WTC11 (cell line): ENCODE measurements at regions not wholly inside any gene's neighbourhood (a gene's known extent, or its start where the extent isn't known, plus 50 kb on each side); places are given as distances from the start of the nearest gene placed in this dataset.

Experiments used
- ATAC-seq: fragments of 200-7000 bp; cut with Tn5 transposase; 2 replicates; pipeline ENCODE4 v1.10.0; 2021; ENCODE audit warnings: mild to moderate bottlenecking, moderate library complexity
- CTCF ChIA-PET: fragments of 300-600 bp; sonication (Branson Sonifier 250); formaldehyde crosslinking; loops from one replicate; lab custom pipeline; 2021; ENCODE audit warnings: antibody characterized with exemption; lab: Charles Lee
- POLR2A ChIA-PET: fragments of 350-600 bp; sonication (Branson Sonifier 250); formaldehyde crosslinking; loops from one replicate; lab custom pipeline; 2021; ENCODE audit warnings: antibody characterized with exemption; lab: Charles Lee
- DNase-seq: peaks from one replicate; pipeline ENCODE4 v3.0.0; 2021; ENCODE audit warnings: low spot score
- H3K27ac Mint-ChIP-seq: 2 replicates; pipeline ENCODE4 v1.8.0; 2021; ENCODE audit warnings: mixed read lengths
- H3K27me3 Mint-ChIP-seq: 2 replicates; pipeline ENCODE4 v1.8.0; 2021; ENCODE audit warnings: low read depth, mild to moderate bottlenecking, moderate library complexity, mixed read lengths
- H3K36me3 Mint-ChIP-seq: 2 replicates; pipeline ENCODE4 v1.8.0; 2021; ENCODE audit warnings: mixed read lengths
- H3K4me1 Mint-ChIP-seq: 2 replicates; pipeline ENCODE4 v1.8.0; 2022; ENCODE audit warnings: mixed read lengths
- H3K4me3 Mint-ChIP-seq: 2 replicates; pipeline ENCODE4 v1.8.0; 2021; ENCODE audit warnings: mild to moderate bottlenecking, moderate library complexity, mixed read lengths
- H3K9me3 Mint-ChIP-seq: 2 replicates; pipeline ENCODE4 v1.8.0; 2021; ENCODE audit warnings: mixed read lengths
- ATF2 ChIP-seq: sonication (generic); formaldehyde crosslinking; IDR thresholded peaks from 2 replicates; pipeline ENCODE4 v1.8.1; 2022; ENCODE audit warnings: low read depth, missing genetic modification reagents, borderline replicate concordance
- CREB1 ChIP-seq: sonication (generic); formaldehyde crosslinking; IDR thresholded peaks from 2 replicates; pipeline ENCODE4 v1.8.0; 2023; ENCODE audit warnings: mild to moderate bottlenecking, missing genetic modification reagents
- CREM ChIP-seq: sonication (generic); formaldehyde crosslinking; IDR thresholded peaks from 2 replicates; pipeline ENCODE4 v1.8.1; 2022; ENCODE audit warnings: mild to moderate bottlenecking, missing genetic modification reagents, moderate library complexity
- CTCF ChIP-seq: fragments of 200-600 bp; IDR thresholded peaks from 2 replicates; pipeline ENCODE4 v1.8.0; 2022; ENCODE audit warnings: antibody characterized with exemption
- FOXJ3 ChIP-seq: sonication (generic); formaldehyde crosslinking; IDR thresholded peaks from 2 replicates; pipeline ENCODE4 v1.9.0; 2021; ENCODE audit warnings: missing genetic modification reagents, mild to moderate bottlenecking, borderline replicate concordance
- FOXP1 ChIP-seq: sonication (generic); formaldehyde crosslinking; IDR thresholded peaks from 2 replicates; pipeline ENCODE4 v1.8.0; 2022; ENCODE audit warnings: missing genetic modification reagents, mild to moderate bottlenecking, moderate library complexity, borderline replicate concordance
- KAT7 ChIP-seq: sonication (generic); formaldehyde crosslinking; IDR thresholded peaks from 2 replicates; pipeline ENCODE4 v1.8.1; 2023; ENCODE audit warnings: missing genetic modification reagents, mild to moderate bottlenecking, borderline replicate concordance
- MYBL2 ChIP-seq: sonication (generic); formaldehyde crosslinking; IDR thresholded peaks from 2 replicates; pipeline ENCODE4 v1.8.1; 2023; ENCODE audit warnings: mild to moderate bottlenecking, moderate library complexity, missing genetic modification reagents
- NR2C2 ChIP-seq: sonication (generic); formaldehyde crosslinking; IDR thresholded peaks from 2 replicates; pipeline ENCODE4 v1.8.0; 2022; ENCODE audit warnings: mild to moderate bottlenecking, missing genetic modification reagents
- PRRX2 ChIP-seq: fragments of 250-450 bp; sonication (Bioruptor Pico); IDR thresholded peaks from 2 replicates; pipeline ENCODE4 v1.8.0; 2021; ENCODE audit warnings: mild to moderate bottlenecking
- RORB ChIP-seq: fragments of 250-450 bp; sonication (Bioruptor Pico); IDR thresholded peaks from 2 replicates; pipeline ENCODE4 v1.9.0; 2021; ENCODE audit warnings: mild to moderate bottlenecking
- TEAD1 ChIP-seq: sonication (generic); formaldehyde crosslinking; IDR thresholded peaks from 2 replicates; pipeline ENCODE4 v1.8.0; 2022; ENCODE audit warnings: mild to moderate bottlenecking, missing genetic modification reagents
- TEAD4 ChIP-seq: sonication (generic); formaldehyde crosslinking; IDR thresholded peaks from 2 replicates; pipeline ENCODE4 v1.8.0; 2022; ENCODE audit warnings: mild to moderate bottlenecking, missing genetic modification reagents
- USF1 ChIP-seq: sonication (generic); formaldehyde crosslinking; IDR thresholded peaks from 2 replicates; pipeline ENCODE4 v1.8.0; 2022; ENCODE audit warnings: mild to moderate bottlenecking, missing genetic modification reagents
- ZNF138 ChIP-seq: sonication (generic); formaldehyde crosslinking; conservative IDR thresholded peaks from 2 replicates; pipeline ENCODE4 v1.8.1; 2022; ENCODE audit warnings: mild to moderate bottlenecking, moderate library complexity, missing genetic modification reagents
- ZNF263 ChIP-seq: sonication (generic); formaldehyde crosslinking; IDR thresholded peaks from 2 replicates; pipeline ENCODE4 v1.8.1; 2022; ENCODE audit warnings: low read depth, mild to moderate bottlenecking, moderate library complexity, missing genetic modification reagents
- ZNF317 ChIP-seq: sonication (generic); formaldehyde crosslinking; IDR thresholded peaks from 2 replicates; pipeline ENCODE4 v1.8.1; 2023; ENCODE audit warnings: low read depth, mild to moderate bottlenecking, moderate library complexity, missing genetic modification reagents, borderline replicate concordance
- ZNF512 ChIP-seq: sonication (generic); formaldehyde crosslinking; IDR thresholded peaks from 2 replicates; pipeline ENCODE4 v1.8.1; 2022; ENCODE audit warnings: missing genetic modification reagents, borderline replicate concordance
- TF ChIP-seq, protein P1 (sequence below): fragments of 250-450 bp; sonication (Bioruptor Pico); conservative IDR thresholded peaks from 2 replicates; pipeline ENCODE4 v1.9.0; 2021; ENCODE audit warnings: mild to moderate bottlenecking
- TF ChIP-seq, protein P2 (sequence below): sonication (generic); formaldehyde crosslinking; IDR thresholded peaks from 2 replicates; pipeline ENCODE4 v1.8.0; 2022; ENCODE audit warnings: mild to moderate bottlenecking, missing genetic modification reagents
- TF ChIP-seq, protein P3 (sequence below): sonication (generic); formaldehyde crosslinking; IDR thresholded peaks from 2 replicates; pipeline ENCODE4 v1.8.1; 2022; ENCODE audit warnings: mild to moderate bottlenecking, missing genetic modification reagents, moderate library complexity, borderline replicate concordance
- TF ChIP-seq, protein P4 (sequence below): fragments of 250-450 bp; sonication (Bioruptor Pico); IDR thresholded peaks from 2 replicates; pipeline ENCODE4 v1.9.0; 2021; ENCODE audit warnings: mild to moderate bottlenecking

DNA sequence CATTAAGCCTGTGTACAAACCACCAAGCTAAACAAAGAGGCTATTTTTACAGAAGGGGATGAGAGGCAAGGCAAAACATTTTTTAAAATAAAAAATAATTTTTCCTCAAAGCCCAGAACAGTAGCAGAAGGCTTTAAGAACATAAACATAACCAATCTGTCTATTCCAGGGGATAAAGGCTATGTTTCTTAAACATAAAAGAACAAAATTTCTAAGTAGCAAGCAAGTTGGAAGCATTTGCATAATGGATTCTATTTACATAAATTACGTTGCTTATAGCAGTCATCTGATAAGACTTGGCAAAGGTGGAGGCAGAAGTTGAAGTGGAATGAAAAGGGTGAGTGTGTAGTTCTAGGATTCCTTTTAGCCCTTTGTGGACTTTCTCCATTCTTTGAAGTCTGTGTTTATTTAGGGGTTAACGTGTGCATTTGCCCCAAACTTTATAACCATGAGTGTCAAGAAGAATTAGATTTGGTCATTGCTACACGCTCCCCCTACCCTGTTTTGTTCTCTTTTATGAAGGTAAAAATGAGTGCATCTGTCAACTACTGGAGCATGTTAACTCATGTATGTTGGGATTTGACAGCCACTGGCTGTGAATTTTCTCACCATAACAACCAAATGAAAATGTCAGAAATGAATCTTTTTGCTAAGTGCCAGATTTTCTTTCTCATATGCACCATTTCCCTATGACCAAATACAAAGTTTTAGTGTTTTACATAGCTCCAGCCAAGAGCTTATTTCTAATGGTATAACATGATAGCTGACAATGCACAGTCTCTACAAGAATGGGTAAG is 378.4 kb upstream of the IGFBP7 start:
- Mint-ChIP-seq H3K27me3 (peaks cover 39% of the 10 kb centered on the region), H3K9me3 (peaks cover 10% of the 10 kb centered on the region), H3K27ac (no peak overlapping the region), H3K36me3 (no peaks in the 10 kb centered on the region), H3K4me1 (peaks cover 8% of the 10 kb centered on the region), H3K4me3 (no peak overlapping the region)
- CTCF ChIA-PET, result no interaction called here
- TF ChIP-seq ZNF512 (CRISPR knock-in tag), result no peak
- no peak for TF ChIP-seq ZNF263 (CRISPR knock-in tag)
- no peak for TF ChIP-seq FOXJ3
- TF ChIP-seq, protein P1, sequence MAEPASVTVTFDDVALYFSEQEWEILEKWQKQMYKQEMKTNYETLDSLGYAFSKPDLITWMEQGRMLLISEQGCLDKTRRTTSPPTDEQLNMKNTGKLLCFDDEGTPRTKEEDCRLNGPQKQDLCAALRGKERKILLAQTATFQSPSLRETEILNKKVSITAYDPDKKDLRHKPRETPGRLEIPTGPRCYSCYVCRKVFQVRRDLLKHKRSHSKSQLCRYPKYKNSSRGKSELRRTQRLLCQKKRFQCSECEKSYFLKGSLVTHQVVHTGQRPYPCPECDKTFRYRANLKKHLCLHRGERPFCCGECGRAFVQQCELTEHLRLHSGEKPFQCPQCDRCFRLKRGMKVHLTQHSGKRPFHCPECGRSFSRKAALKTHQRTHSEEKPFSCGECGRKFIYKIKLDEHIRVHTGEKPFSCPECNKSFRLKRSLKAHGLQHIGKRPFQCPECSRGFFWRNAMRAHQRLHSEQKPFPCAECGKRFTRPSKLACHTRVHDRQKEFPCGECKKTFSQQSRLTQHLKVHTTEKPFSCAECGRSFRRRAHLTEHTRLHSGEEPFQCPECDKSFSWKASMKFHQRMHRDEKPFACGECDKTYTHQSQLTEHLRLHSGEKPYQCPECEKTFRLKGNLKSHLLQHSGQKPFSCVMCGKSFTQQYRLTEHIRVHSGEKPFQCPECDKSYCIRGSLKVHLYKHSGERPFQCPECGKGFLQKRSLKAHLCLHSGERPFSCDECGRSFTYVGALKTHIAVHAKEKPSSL (CRISPR knock-in tag), result no peak
- no peak for TF ChIP-seq ZNF317 (CRISPR knock-in tag)
- TF ChIP-seq, protein P2, sequence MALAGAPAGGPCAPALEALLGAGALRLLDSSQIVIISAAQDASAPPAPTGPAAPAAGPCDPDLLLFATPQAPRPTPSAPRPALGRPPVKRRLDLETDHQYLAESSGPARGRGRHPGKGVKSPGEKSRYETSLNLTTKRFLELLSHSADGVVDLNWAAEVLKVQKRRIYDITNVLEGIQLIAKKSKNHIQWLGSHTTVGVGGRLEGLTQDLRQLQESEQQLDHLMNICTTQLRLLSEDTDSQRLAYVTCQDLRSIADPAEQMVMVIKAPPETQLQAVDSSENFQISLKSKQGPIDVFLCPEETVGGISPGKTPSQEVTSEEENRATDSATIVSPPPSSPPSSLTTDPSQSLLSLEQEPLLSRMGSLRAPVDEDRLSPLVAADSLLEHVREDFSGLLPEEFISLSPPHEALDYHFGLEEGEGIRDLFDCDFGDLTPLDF (CRISPR knock-in tag), result no peak
- TF ChIP-seq, protein P3, sequence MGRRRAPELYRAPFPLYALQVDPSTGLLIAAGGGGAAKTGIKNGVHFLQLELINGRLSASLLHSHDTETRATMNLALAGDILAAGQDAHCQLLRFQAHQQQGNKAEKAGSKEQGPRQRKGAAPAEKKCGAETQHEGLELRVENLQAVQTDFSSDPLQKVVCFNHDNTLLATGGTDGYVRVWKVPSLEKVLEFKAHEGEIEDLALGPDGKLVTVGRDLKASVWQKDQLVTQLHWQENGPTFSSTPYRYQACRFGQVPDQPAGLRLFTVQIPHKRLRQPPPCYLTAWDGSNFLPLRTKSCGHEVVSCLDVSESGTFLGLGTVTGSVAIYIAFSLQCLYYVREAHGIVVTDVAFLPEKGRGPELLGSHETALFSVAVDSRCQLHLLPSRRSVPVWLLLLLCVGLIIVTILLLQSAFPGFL (CRISPR knock-in tag), result no peak
- no peak for TF ChIP-seq ATF2 (CRISPR knock-in tag)
- TF ChIP-seq USF1 (CRISPR knock-in tag), result no peak
- TF ChIP-seq TEAD4, result no peak
- TF ChIP-seq CTCF, result no peak
- TF ChIP-seq ZNF138, result no peak
- ATAC-seq (no peak), DNase-seq (no peak)
- POLR2A ChIA-PET, result no interaction called here

DNA sequence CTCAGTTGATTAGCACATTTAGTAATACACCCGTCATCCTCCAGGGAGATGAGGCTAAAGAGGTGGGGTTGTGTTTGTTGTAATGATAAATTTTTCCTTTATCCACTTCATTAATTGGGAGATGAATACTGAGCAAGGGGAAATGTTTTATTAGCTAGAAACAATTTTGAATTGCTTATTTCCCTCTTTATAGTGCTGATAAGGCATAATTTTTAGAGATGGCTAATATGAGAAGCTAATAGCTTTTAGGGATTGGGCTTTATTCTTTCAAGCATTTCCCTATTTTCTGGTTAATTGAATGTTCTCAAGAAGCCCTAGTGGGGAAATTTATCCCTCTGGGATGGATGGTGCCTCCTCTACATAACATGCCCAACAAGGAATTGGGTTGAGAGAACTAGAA is 365.2 kb upstream of the IGFBP7 start:
- CTCF ChIA-PET, result no interaction called here
- DNase-seq (no peak), ATAC-seq (no peak)
- H3K9me3 Mint-ChIP-seq, result peaks cover 22% of the 10 kb centered on the region
- POLR2A ChIA-PET, result no interaction called here
- H3K4me3 Mint-ChIP-seq, result no peak overlapping the region
- H3K4me1 Mint-ChIP-seq, result 0 out of 2 replicates have a peak, but pooled peaks cover 6% of the 10 kb centered on the region
- H3K36me3 Mint-ChIP-seq, result peaks cover 4% of the 10 kb centered on the region
- H3K27ac Mint-ChIP-seq, result no peak overlapping the region
- H3K27me3 Mint-ChIP-seq, result no peaks in the 10 kb centered on the region
- TF ChIP-seq ZNF138, result no peak
- no peak for TF ChIP-seq FOXJ3
- TF ChIP-seq KAT7 (CRISPR knock-in tag), result no peak
- TF ChIP-seq RORB, result no peak
- no peak for TF ChIP-seq PRRX2
- TF ChIP-seq, protein P4, sequence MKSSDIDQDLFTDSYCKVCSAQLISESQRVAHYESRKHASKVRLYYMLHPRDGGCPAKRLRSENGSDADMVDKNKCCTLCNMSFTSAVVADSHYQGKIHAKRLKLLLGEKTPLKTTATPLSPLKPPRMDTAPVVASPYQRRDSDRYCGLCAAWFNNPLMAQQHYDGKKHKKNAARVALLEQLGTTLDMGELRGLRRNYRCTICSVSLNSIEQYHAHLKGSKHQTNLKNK (CRISPR knock-in tag), result no peak
- no peak for TF ChIP-seq FOXP1 (CRISPR knock-in tag)
- no peak for TF ChIP-seq CREM (CRISPR knock-in tag)
- TF ChIP-seq MYBL2 (CRISPR knock-in tag), result no peak
- TF ChIP-seq TEAD1 (CRISPR knock-in tag), result no peak
- TF ChIP-seq NR2C2, result no peak
- no peak for TF ChIP-seq CREB1 (CRISPR knock-in tag)
